Thyroid gland (tissue), 4 donors: ENCODE measurements at regions not wholly inside any gene's neighbourhood (a gene's known extent, or its start where the extent isn't known, plus 50 kb on each side); places are given as distances from the start of the nearest gene placed in this dataset.

Source experiments
- POLR2A ChIP-seq, 2 donors: fragments of 450-650 bp; IDR thresholded peaks; one replicate each; pipeline ENCODE4 v1.6.1; 2017; ENCODE audit warnings: antibody characterized with exemption in 2 of 2, mild to moderate bottlenecking in 2 of 2, moderate library complexity in 1 of 2
- TF ChIP-seq, protein P1 (sequence below), 6 experiments: fragments of 200-600 bp in 3 of 6; fragments of 450-650 bp in 3 of 6; sonication (generic) in 3 of 6; IDR thresholded peaks; one replicate each; pipeline ENCODE4 v1.5.1; 2016 to 2019; ENCODE audit warnings: antibody characterized with exemption in 6 of 6, mild to moderate bottlenecking in 2 of 6, inconsistent platforms in 1 of 6, moderate library complexity in 1 of 6

DNA sequence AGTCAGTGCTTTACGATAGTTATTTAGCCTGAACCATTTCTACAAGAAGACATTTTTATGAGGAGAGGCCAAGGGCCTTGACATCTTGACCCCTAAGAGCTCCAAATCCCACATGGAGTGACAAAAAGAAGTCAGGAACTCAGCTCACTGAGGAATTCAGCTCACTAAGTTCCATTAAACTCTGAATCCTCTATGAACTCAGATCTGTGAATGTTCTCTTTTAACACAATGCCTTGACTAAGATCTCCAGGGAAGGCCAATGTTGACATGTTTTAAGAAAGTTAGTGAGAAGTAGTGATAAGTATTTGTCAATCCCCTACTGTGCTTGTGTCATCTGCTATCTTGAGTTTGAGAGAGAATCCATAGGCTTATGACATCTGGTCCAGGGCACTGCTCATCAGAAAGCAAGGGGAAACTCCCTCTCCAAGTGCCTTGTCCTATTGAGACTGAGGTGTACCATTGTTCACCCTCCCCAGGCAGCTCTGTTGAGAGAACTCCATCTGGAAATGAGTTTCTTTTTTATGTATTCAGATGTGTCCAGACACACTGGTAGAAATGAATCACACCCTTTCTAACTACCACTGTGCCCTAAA is 68.7 kb upstream of the PCDH19 start:
- no peak for TF ChIP-seq POLR2A (IDR thresholded peaks at IDR 0.05)
- TF ChIP-seq, protein P1, sequence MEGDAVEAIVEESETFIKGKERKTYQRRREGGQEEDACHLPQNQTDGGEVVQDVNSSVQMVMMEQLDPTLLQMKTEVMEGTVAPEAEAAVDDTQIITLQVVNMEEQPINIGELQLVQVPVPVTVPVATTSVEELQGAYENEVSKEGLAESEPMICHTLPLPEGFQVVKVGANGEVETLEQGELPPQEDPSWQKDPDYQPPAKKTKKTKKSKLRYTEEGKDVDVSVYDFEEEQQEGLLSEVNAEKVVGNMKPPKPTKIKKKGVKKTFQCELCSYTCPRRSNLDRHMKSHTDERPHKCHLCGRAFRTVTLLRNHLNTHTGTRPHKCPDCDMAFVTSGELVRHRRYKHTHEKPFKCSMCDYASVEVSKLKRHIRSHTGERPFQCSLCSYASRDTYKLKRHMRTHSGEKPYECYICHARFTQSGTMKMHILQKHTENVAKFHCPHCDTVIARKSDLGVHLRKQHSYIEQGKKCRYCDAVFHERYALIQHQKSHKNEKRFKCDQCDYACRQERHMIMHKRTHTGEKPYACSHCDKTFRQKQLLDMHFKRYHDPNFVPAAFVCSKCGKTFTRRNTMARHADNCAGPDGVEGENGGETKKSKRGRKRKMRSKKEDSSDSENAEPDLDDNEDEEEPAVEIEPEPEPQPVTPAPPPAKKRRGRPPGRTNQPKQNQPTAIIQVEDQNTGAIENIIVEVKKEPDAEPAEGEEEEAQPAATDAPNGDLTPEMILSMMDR (IDR thresholded peaks at IDR 0.05): no peak
